GM19452 (cell line): ENCODE measurements at regions not wholly inside any gene's neighbourhood (a gene's known extent, or its start where the extent isn't known, plus 50 kb on each side); places are given as distances from the start of the nearest gene placed in this dataset.

Source experiments
- ATAC-seq: cut with Tn5 transposase; IDR thresholded peaks from one replicate; pipeline ENCODE4 v1.9.1; 2021; ENCODE audit not compliant: unreplicated experiment

- no peak for ATAC-seq
These were observed 118.1 kb upstream of the MAFB start for GRCh38 chr20:40806929-40807820.

- ATAC-seq, result no peak
These were observed 118.8 kb upstream of the MAFB start for GRCh38 chr20:40807821-40808170.

- ATAC-seq, result no peak
These were observed 119.9 kb upstream of the MAFB start for GRCh38 chr20:40808936-40809335.

DNA sequence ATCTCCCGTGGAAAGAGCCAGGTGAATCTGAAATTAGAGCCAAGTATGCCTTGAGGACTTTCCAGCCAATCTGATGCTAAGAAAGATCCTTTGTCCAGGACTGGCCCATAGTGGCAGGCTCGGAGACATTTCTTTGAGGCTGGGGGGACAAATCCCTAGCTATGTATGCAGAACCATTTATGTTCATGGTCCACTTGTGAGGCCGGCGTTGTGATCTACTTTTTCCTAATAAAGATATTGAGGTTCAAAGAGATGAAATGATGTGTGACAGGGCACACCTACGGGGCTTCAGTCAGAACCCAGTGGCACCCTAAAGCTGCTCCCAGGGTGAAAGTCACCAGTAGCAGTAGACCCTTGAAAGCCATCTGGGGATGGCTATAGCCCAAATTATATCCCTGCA, 120.3 kb upstream of the MAFB start:
- ATAC-seq, result no peak

DNA sequence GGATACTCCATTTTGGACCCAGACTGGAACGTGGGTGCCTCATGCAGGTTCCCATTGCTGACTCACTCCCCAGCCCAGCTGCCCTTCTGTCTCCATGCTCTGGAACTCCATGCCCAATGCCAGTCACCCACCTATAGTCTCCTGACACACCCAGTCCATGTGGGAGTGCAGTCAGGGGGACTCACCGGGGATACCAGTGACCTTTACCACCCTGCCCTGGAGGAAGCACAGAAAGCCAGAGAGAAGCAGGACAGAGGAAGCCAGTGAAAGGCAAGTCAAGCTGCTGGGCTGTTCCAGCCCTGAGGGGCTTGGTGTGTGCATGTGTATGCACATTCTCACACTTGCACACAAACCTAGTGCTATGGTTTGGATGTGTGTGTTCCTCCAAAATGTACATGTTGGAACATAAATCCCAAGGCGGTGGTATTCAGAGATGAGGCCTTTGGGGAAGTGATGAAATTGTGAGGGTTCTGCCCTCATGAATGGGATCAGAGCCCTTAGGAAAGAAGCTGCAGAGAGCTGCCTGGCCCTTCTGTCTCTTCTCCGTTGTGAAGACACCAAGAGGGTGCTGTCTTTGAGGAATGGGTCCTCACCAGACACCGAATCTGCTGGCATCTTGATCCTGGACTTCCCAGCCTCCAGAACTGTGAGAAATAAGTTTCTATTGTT, 121.4 kb upstream of the MAFB start:
- no peak for ATAC-seq

GRCh38 chr20:40811004-40811403, 122.0 kb upstream of the MAFB start:
- ATAC-seq, result no peak

DNA sequence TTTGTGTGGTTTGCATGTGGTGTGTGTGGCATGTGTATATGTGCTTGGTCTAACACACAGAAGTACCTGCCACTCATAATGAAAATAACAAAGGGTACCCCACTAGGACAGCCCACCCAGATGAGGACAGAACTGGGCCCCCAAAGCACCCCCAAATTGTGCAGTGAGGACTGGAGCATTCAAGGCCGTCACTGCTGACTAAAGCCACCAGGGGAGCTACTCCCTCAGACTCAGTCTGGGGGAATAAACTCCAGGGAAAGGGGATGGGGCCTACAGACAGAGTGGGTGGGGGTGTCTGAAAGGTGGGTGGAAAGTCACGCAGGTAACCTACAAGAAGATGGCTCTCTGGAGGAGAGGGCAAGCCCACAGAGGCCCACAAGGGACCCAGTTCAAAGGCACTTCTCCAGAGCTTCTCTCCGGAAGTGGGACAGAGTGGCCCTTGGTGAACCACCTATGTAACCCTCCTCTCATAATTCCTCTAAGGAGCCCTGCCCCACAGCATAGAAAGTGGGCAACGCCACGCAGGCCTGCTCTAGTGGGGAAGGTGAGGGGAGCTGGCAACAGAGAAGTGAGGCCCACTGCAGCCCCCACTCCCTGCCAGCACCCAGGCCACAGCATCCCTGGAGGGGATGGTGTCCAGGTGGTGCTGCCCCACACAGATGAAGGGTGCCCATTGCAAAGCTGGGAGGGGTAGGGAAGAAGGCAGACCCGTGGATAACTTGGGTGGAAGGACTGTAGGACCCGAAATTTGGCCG, 122.8 kb upstream of the MAFB start:
- ATAC-seq, result no peak

DNA sequence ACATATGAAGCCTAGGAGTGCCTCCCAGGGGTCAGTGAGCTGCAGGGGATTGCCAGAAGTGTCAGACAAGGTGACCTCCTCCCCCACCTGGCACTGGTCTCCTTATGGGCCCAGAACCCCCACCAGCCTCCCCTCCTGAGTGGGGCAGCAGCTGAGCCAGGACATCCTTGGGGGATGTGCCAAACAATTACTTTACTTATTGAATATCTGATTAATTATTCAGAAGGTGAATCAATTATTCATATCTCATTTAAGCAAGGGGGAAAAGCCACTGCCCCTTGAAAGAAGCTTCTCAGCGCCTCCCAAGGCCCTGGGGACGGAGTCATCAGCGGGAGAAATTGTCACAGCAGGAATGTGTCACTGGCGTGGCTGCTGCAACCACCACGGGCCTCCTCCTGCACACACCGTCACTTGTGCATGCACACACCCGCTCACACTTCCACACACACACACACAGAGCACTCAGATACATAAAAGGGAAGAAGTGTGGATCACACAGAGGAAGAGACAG, 123.4 kb upstream of the MAFB start:
- ATAC-seq, result no peak

GRCh38 chr20:40813029-40813431, 124.0 kb upstream of the MAFB start:
- ATAC-seq, result no peak

DNA sequence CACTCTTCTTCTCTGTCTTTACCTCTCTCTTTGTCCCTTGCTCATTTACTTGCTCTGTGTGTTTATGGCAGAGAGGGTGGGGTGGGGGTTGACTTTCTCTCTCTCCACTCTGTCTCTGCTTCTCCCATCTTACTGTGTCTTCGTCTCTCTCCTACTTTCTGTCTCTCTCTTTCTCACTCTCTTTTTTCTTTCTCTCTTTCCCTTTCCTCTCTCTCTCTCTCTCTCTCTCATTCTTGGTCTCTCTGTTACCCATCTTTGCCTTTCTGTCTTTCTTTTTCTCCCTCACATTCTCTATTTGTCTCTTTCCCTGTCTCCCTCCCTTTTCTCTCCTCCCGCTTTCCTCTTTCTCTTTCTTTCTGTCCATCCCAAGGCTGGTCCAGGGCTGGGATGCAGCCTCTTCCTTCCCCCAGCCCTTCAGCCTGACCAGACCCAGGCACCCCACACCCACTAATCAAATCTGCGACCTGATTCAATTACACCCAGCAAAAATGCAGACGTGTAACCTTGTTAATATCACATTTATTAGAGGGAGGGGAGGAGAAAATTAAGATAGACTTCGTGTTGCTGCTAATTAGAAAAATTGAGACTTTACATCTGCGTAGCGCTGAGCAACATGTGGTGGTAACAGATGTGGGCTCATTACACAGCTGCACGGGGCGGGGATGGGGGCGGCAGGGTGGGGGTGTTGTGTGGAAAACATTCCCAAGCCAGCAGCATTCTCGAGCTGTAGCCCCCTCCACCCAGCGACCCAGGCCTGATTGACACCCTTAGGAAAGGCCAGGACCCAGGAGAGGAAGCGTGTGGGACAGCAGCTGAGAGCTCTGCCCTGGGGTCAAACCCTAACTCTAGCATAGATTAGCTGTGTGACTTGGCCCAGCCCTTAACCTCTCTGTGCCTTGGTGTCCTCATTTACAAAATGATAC, 124.9 kb upstream of the MAFB start:
- ATAC-seq, result no peak

- no peak for ATAC-seq
These were observed 125.6 kb upstream of the MAFB start for GRCh38 chr20:40814631-40814960.

GRCh38 chr20:40815156-40816038, 126.4 kb upstream of the MAFB start:
- no peak for ATAC-seq

- ATAC-seq, result no peak
These were observed 127.0 kb upstream of the MAFB start for GRCh38 chr20:40816039-40816352.

GRCh38 chr20:40821429-40821828, 132.4 kb upstream of the MAFB start:
- ATAC-seq, result no peak

GRCh38 chr20:40826699-40827098, 137.7 kb upstream of the MAFB start:
- ATAC-seq, result no peak

GRCh38 chr20:40835321-40835720, 146.3 kb upstream of the MAFB start:
- ATAC-seq, result no peak

- no peak for ATAC-seq
These were observed 149.5 kb upstream of the MAFB start for GRCh38 chr20:40838509-40838908.

- ATAC-seq, result no peak
These were observed 154.2 kb upstream of the MAFB start for GRCh38 chr20:40843251-40843650.

GRCh38 chr20:40844332-40844731, 155.3 kb upstream of the MAFB start:
- no peak for ATAC-seq

DNA sequence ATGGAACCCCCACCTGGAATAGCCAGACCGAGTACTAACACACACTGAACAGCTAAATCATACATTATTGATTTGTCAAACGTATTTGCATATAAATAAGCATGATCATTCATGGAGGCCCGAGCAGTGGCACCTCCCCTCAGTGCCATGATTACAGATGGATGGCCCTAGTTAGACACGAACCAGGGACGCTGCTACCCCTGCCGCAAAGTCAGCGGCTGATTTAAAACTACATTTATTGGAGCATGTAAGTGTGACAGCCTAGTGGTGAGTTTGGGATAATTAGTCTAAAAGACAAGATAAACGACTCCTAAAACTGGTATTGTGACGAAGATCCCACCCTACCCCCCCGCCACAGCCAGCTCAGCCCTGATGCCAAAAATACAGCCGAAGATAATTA, 159.1 kb upstream of the MAFB start:
- no peak for ATAC-seq
